ENCODE measurements at regions not wholly inside any gene's neighbourhood (a gene's known extent, or its start where the extent isn't known, plus 50 kb on each side); places are given as distances from the start of the nearest gene placed in this dataset.

DNA sequence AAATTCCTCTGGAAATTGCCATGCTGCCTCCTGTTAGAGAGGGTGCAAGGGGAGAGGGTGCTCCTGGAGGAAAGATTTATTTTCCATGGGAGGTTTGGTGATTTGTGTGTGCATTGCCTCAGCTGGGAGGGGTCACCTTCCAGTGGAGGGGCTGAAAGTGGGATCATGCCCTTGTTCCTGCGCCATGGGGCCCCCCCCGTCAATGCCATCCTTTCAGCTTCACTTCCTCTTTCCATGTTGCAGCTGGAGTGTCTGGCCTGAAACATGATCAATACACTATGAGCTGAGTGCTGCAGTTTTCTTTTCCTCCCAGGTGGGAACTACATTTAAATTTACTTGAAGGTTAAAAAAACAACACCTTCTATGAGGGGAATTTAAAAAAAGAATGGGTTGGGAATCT is 176.8 kb downstream of the MELK start:
- DNase-seq (no peak), FAIRE-seq (no peak), ATAC-seq (no peak)
- Histone ChIP-seq H3K27ac (no peak overlapping the region), H3K27me3 (peaks cover 0 to 6% (median 0%) of the 10 kb centered on the region in 4 donors), H3K4me3 (no peak overlapping the region), H3K36me3 (no peaks in the 10 kb centered on the region), H3K4me1 (no peaks in the 10 kb centered on the region), H3K9me3 (no peaks in the 10 kb centered on the region)
- WGBS, 2 donors = 33 to 43% methylated on average over 2 of the region's 2 CpGs
- TF ChIP-seq, protein P1, sequence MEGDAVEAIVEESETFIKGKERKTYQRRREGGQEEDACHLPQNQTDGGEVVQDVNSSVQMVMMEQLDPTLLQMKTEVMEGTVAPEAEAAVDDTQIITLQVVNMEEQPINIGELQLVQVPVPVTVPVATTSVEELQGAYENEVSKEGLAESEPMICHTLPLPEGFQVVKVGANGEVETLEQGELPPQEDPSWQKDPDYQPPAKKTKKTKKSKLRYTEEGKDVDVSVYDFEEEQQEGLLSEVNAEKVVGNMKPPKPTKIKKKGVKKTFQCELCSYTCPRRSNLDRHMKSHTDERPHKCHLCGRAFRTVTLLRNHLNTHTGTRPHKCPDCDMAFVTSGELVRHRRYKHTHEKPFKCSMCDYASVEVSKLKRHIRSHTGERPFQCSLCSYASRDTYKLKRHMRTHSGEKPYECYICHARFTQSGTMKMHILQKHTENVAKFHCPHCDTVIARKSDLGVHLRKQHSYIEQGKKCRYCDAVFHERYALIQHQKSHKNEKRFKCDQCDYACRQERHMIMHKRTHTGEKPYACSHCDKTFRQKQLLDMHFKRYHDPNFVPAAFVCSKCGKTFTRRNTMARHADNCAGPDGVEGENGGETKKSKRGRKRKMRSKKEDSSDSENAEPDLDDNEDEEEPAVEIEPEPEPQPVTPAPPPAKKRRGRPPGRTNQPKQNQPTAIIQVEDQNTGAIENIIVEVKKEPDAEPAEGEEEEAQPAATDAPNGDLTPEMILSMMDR (IDR thresholded peaks at IDR 0.05) = no peak
- intact Hi-C loops (cut with DNase I) = loop anchor here in 1 of 3 donors (10.0 kb wide), 1 partner anchor 55 kb away; no protein-coding TSS in a partner anchor

DNA sequence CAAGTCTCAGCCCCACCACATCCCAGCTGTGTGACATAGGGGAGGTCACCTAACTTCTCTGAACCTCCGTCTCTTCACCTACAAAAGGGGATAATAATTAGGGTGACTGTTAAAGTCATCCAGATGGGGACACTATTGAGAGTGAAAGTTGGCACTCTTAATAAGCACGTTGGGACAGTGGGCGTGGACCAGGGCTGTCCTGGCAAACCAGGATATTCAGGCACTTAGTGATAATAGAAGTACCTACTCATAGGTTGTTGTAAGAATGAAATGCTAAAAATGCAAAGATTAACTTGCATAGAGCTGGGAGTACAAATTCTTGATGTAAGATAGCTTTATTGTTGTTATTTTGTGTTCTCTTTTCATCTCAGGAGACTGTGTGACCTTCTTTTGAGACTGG is 177.9 kb downstream of the MELK start:
- ATAC-seq (no peak), FAIRE-seq (no peak), DNase-seq (no peak)
- H3K9me3 ChIP-seq = no peaks in the 10 kb centered on the region
- H3K4me1 ChIP-seq = no peaks in the 10 kb centered on the region
- no peak overlapping the region for H3K27ac ChIP-seq
- TF ChIP-seq, protein P1 (IDR thresholded peaks at IDR 0.05) = no peak
- no peak overlapping the region for H3K4me3 ChIP-seq
- intact Hi-C loops (cut with DNase I) = no loop called here
- H3K36me3 ChIP-seq = no peaks in the 10 kb centered on the region
- peaks cover 0 to 6% (median 0%) of the 10 kb centered on the region in 4 donors for H3K27me3 ChIP-seq
- WGBS, 2 donors = 48 to 61% methylated on average over 3 of the region's 3 CpGs

DNA sequence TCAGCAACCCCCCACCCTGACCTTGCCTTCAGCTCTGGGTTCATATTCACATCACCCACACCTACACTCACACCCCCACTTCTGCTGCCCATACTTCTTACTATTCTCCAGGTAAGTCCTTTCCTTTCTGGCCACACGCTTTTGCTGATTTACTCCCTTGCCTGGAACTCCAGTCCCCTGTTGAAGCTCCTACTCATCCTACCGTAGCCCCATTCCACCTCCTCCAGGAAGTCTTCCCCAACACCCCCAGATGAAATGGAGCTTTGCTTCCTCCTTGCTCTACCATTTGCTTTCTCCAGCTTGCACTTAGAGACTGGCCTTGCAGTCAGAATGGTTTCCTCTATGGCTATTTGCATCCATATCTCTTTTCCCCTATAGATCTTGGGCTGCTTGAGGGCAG is 182.3 kb downstream of the MELK start:
- ATAC-seq (no peak), FAIRE-seq (no peak), DNase-seq (no peak)
- H3K4me3 ChIP-seq = no peak overlapping the region
- no peaks in the 10 kb centered on the region for H3K9me3 ChIP-seq
- intact Hi-C loops (cut with DNase I) = no loop called here
- H3K27me3 ChIP-seq = peaks cover 0 to 6% (median 0%) of the 10 kb centered on the region in 4 donors
- 47 to 53% methylated on average over 2 of the region's 2 CpGs for WGBS, 2 donors
- no peaks in the 10 kb centered on the region for H3K36me3 ChIP-seq
- no peak overlapping the region for H3K27ac ChIP-seq
- H3K4me1 ChIP-seq = no peaks in the 10 kb centered on the region
- TF ChIP-seq, protein P1 (IDR thresholded peaks at IDR 0.05) = no peak

DNA sequence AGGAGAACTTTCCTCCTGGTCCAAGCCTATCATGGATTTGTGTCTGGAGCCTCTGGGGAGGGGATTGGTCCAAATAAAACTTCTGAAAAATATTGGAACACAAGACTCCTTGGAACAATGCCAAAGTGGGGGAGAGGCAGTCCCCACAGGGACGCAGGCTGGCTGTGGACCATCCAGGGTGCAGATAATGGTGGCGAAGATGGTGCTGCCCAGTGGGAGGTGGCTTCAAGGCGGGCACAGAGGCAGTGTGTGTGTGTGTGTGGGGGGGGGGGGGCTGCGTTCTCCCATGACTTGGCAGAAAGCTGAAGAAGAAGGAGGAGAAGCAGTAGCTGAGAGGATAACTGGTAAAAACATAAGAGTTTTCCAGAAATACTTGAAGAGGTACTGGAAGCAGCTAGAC is 186.4 kb downstream of the MELK start:
- intact Hi-C loops (cut with DNase I) = no loop called here
- Histone ChIP-seq H3K4me1 (no peaks in the 10 kb centered on the region), H3K36me3 (no peaks in the 10 kb centered on the region), H3K9me3 (no peaks in the 10 kb centered on the region), H3K4me3 (no peak overlapping the region), H3K27ac (no peak overlapping the region), H3K27me3 (peaks cover 0 to 2% (median 0%) of the 10 kb centered on the region in 4 donors)
- 42 to 69% methylated on average over 3 to 4 of the region's 4 CpGs for WGBS, 2 donors
- no peak for DNase-seq
- TF ChIP-seq, protein P1 (IDR thresholded peaks at IDR 0.05) = no peak
- FAIRE-seq = no peak
- no peak for ATAC-seq

DNA sequence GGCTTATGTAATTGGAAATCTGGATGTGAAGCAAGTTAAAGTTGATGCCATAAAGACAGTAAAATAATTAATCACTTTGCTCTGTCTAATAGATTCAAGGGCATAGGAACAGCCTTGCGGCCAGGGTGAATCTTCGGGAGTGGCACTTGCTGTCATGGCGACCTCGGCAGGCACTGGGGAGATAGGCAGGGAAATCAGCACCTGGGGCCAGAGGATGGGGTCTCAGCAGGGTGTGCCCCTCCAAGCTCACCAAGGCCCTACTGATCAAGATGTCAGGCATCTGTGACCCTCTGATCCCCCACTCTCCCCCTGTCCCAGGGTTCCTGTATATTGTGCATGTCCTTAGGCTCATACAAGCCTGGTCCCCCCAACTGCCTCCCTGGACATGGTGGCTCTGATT is 187.3 kb downstream of the MELK start:
- intact Hi-C loops (cut with DNase I) = no loop called here
- no peak for DNase-seq
- FAIRE-seq = no peak
- Histone ChIP-seq H3K4me3 (no peak overlapping the region), H3K9me3 (no peaks in the 10 kb centered on the region), H3K36me3 (no peaks in the 10 kb centered on the region), H3K27ac (no peak overlapping the region), H3K4me1 (no peaks in the 10 kb centered on the region), H3K27me3 (peaks cover 0 to 2% (median 0%) of the 10 kb centered on the region in 4 donors)
- no peak for ATAC-seq
- TF ChIP-seq, protein P1 (IDR thresholded peaks at IDR 0.05) = no peak
- WGBS, 2 donors = 45 to 60% methylated on average over 4 of the region's 4 CpGs

All from pancreas (tissue), 10 donors.